ENCODE measurements at regions not wholly inside any gene's neighbourhood (a gene's known extent, or its start where the extent isn't known, plus 50 kb on each side); places are given as distances from the start of the nearest gene placed in this dataset.

DNA sequence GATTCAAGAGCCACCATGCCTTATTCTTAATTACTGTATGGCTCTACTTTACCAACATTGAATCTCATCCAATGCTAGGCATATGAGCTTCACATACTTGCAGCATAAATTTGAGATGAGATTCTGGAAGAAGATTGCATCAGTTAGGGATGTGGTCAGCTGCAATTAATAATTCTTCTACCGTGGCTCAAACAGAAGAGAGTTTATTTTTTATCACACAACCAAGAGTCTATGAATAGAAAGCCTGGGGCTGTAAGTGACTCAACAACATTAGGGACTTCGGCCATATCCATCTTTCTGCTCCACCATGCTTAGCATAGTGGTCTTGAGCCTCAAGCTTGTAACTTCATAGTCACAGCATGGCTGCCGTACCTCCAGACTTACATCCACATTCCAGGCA is 179.4 kb upstream of the IRX6 start:
- TF ChIP-seq SMC3 (conservative IDR thresholded peaks at IDR 0.05; ENCODE audit: insufficient read depth, low read depth, low read length) (no peak), ZNF830 (CRISPR knock-in tag; IDR thresholded peaks at IDR 0.05) (no peak), CBX8 (IDR thresholded peaks at IDR 0.05; ENCODE audit: borderline replicate concordance, extremely low read depth, low read depth, low read length, poor library complexity, severe bottlenecking) (no peak), CTCF (IDR thresholded peaks at IDR 0.05 in 2 of 3, conservative IDR thresholded peaks at IDR 0.05 in 1 of 3; ENCODE audit: insufficient read depth in 2 of 3, low read depth in 1 of 3, low read length in 3 of 3) (no peak), TAF9B (IDR thresholded peaks at IDR 0.05; ENCODE audit: partially characterized antibody) (no peak), RNF219 (CRISPR knock-in tag; IDR thresholded peaks at IDR 0.05) (no peak), POLR2G (IDR thresholded peaks at IDR 0.05; ENCODE audit: low read depth, low read length) (no peak), NR1H2 (CRISPR knock-in tag; IDR thresholded peaks at IDR 0.05) (no peak), GABPA (tag; conservative IDR thresholded peaks at IDR 0.05; ENCODE audit: low read depth) (no peak), EP300 (IDR thresholded peaks at IDR 0.05; ENCODE audit: low read length) (no peak), ZFX (CRISPR knock-in tag; IDR thresholded peaks at IDR 0.05) (no peak), TAF1 (IDR thresholded peaks at IDR 0.05; ENCODE audit: control insufficient read depth, extremely low read depth, insufficient read depth, low read length, severe bottlenecking) (no peak)
- TF ChIP-seq, protein P1, sequence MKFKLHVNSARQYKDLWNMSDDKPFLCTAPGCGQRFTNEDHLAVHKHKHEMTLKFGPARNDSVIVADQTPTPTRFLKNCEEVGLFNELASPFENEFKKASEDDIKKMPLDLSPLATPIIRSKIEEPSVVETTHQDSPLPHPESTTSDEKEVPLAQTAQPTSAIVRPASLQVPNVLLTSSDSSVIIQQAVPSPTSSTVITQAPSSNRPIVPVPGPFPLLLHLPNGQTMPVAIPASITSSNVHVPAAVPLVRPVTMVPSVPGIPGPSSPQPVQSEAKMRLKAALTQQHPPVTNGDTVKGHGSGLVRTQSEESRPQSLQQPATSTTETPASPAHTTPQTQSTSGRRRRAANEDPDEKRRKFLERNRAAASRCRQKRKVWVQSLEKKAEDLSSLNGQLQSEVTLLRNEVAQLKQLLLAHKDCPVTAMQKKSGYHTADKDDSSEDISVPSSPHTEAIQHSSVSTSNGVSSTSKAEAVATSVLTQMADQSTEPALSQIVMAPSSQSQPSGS (CRISPR knock-in tag; IDR thresholded peaks at IDR 0.05): no peak

Measured in K562 (cell line).